ENCODE measurements at regions not wholly inside any gene's neighbourhood (a gene's known extent, or its start where the extent isn't known, plus 50 kb on each side); places are given as distances from the start of the nearest gene placed in this dataset.

DNA sequence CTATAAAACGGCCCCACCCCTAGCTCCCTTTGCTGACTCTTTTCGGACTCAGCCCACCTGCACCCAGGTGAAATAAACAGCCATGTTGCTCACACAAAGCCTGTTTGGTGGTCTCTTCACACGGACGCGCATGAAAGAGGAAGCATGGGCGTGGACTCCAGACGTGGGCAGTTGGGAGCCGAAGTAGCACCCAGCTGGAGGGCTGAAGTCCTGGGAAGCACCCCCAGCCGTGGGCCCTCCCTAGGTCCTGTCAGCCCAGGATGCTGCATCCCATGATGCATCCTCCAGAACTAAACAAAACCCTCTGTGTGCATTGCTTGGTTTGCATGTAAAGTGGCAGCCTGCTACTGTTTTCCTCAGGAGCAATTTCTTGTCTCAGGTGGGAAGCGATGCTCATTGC lies 62.1 kb upstream of the CFAP46 start:
- DNase-seq = no peak

DNA sequence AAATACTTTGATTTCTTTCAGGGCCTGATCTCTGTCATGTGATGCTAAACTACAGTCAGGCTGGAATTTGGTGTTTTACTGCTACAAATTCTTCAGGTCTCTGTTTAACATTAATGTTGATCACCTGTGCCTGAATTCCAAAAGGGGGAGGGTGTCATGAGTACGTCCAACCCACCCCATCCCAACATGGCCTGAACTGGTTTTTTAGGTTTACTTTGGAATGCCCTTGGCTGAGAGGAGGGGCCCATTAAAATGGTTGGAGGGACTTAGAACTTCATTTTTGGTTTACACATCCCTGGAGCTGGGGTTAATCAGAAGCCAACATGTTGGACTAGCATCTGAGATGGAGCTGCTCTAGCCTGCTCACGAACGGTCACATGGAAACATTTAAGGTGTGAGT lies 60.8 kb upstream of the CFAP46 start:
- DNase-seq = no peak

DNA sequence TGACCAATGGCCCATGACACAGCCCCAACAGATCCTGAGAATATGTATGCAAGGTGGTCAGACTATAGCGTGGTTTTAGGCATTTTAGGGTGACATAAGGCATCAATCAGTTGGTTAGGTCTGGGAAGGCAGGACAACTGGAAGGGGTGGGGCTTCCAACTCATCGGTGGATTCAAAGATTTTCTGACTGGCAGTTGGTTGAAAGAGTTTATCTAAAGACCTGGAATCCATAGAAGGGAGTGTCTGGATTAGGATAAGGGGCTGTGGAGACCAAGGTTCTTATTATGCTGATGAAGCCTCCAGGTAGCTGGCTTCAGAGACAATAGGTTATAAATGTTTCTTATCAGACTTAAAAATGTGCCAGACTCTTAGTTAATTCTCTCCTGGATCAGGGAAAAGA lies 60.3 kb upstream of the CFAP46 start:
- DNase-seq = no peak

DNA sequence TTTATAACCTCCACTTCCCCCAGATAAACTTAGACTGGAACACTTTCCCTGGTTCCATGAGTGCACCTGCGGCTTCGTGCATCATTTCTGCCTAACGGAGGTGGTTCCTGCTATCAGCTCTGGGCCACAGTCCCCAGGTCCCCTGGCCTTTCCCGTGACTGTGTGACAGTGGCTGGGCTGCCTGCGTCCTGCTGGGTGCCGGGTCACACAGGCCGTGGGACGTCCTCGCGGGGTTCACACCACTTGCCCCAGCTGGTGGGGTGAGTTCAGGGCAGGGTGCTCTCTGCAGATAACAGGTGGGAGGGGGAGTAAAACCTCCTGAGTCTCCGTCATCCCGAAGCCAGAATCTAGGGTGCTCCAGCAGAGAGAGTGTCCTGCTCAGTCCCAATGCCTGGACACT lies 58.7 kb upstream of the CFAP46 start:
- no peak for DNase-seq

DNA sequence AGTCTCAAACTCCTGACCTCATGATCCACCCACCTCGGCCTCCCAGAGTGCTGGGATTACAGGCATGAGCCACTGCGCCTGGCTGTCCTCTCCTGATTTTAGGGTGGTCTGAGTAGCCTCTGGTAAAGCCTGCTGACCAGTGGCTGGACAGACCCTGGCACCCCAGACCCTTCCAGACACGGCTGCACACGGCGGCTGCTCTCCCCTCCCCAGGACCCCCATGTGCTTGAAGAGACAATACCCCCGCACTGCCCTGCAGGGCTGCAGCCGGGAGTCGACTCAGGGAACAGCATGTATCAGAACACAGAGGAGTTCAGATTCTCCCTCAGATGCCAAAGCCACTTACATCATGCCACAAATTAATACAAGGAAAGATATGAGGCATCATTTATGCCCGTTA lies 58.3 kb upstream of the CFAP46 start:
- DNase-seq = no peak

DNA sequence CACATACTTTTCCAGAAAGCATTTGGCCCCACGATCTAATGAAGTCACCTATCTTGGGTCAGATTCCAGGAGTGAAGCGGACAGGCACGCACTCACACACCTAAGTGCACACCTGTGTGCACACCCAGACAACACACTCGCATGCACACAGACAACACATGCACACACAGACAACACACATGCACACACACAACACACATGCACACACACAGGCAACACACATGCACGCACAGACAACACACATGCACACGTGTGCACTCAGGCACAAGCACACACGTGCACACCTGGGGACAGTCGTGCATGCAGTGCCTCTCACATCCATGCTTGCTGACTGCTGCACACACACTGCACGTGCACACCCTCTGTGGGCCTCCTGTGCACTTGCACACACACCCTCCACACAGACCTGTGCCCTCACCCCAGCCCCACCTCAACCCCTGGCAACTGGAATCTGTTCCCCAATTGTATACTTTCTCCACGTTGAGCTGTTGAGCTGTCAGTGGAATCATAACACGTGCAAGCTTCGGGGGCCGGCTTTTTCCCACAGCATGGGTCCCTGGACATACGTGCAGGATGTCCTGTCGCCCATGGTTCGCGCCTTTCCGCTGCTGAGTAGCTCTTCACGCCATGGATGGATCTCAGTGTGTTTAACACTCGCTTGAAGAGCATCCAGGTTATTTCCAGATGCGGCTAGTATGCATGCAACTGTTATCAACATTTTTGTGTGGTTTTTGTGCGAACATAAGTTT lies 55.3 kb upstream of the CFAP46 start:
- no peak for DNase-seq

DNA sequence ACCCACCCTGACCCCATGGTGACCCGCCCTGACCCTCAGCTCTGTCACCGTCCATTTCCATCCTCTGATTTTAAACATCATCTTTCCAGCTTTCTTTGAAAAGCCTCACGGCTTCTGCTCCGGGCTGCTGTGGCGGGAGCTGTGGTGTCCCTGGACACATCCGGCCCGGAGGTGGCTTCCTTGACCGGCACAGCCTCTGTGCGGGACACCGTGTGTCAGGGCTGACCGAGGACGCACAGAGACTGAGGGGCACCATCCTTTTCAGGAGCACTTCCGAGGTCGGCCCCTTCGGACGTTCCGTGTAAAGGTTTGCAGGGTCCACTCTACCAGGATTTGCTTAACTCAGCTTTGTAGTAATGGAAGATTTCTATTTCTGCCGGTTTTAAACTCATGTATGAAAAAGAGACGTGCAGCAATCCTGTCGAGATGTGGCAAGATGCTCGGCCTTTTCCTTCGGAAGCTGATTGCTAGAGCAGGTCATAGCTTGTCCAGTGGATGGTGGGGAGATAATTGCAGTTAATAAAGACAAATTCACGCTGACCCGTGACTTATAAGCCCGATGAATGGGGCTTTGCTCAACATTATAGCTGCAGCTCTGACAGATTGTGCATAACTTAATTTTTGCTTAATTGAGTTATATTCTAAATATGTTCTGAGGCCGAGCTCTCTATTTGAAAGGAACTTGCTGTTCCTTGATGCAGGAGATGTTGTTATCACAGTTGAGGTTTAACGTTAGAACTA lies 54.4 kb upstream of the CFAP46 start:
- DNase-seq = no peak

DNA sequence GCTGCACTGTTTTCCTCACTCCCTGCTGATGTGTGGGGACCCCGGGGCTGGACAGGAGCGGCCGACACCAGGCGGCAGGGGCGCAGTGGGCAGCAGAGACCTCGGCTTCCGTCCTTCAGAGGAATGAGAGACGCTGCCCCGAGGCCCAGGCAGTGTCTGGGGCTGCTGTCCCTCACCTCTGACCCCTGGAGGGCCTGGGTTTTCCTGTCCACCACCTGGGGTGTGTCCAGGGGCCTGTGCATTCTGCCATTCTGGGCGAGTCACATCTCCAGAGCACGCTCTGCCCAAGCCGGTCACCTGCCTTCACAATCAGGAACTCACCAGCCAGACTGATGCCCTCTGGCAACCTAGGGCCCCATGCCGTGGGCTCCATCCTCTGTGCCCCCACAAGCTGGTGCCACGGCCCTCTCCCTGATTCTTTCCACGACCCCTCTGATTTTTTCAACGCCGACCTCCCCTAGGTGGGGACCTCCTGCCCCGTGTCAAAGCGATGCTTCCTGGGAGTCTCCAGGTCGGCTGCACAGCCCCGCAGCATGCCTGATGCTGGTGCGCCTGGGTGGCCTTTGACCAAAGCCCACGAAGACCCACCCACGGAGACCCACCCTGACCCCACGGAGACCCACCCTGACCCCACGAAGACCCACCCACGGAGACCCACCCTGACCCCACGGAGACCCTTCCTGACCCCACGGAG lies 53.7 kb upstream of the CFAP46 start:
- no peak for DNase-seq

DNA sequence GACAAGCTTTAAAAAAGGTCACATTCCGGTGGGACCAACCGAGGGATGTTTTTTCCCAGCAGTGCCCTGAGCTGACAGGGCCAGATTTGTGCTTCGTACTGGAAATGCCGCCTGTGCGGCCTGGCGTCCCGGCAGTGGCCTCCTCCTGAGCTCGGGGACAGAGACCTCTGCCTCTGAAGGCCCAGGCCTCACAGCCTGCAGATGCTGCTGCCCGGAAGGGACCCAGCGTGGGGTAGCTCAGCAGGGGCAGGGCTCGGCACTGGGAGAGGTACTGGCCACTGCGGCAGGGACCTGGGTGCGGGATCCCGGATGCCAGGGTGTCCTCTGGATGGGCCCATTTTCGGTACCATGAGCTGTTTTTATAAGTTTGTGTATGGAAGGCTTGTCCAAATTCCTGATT lies 52.4 kb upstream of the CFAP46 start:
- no peak for DNase-seq

DNA sequence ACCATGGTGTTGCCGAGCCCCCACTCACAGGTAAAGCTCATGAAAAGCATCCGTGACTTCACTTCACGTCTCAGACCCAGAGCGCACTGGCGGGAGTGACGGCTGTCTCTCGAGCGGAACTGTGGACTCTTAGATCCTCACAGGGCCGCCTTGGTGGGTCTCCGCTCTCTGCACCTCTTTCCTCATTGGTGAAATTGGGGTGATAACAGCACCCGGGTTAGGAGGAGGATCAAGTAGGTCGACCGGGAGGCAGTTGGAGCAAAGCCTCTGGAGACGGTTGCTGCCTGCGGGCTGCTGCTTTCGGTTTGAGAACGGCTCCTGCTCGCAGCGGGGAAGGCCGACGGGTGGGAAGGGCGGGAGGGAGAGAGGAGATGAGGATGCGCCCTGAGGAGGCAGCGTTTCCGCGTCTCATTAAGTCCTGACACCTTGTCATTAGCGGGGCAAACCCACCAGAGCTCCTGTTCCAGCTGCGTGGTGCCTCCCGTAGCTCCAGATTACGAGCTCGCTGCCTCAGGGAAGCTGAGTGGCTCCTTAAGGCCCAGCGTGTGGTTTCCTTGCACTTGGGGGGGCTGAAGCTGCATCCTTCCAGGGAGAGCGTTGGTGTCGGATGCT lies 51.9 kb upstream of the CFAP46 start:
- DNase-seq = peak; percentile 11

DNA sequence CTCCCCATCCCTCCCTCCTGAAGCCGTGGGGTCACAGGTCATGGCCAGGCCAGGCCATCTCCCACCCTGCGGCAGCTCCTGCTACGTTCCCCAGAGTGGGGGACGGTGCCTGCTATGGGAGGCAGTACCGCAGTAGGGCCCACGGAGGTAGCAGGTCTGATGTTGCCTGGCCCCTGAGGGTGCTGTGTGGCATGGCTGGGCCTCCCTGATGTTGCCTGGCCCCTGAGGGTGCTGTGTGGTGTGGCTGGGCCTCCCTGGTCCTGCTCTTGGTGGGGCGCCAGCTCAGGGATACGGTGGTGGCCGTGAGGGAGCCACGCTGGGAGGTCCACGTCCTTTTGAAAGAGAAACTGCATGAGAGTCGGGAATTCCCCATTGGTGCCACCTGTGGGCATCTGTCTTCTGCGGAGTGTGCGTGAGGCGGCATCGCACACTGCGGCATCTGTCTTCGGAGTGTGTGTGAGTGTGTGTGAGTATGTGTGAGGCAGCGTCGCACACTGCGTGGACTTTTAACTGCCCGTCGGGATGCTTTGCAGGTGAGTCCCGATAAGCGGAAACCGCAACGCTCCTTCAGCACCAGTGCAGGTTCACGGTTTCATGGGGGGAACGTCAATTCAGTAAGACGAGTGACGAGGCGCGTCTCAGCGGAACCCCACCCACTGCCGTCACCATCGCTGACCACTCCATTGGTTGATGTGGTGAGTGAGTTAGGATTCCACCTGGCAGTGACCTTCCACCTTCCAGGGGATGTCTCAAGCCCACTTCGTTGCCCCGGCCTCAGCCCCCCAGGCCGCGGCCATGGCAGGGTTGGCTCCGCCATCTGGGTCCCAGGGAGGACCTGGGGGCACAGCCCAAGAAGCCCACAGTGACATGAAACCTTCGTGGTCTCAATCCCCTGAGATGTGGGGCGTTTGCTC lies 51.2 kb upstream of the CFAP46 start:
- DNase-seq = no peak

DNA sequence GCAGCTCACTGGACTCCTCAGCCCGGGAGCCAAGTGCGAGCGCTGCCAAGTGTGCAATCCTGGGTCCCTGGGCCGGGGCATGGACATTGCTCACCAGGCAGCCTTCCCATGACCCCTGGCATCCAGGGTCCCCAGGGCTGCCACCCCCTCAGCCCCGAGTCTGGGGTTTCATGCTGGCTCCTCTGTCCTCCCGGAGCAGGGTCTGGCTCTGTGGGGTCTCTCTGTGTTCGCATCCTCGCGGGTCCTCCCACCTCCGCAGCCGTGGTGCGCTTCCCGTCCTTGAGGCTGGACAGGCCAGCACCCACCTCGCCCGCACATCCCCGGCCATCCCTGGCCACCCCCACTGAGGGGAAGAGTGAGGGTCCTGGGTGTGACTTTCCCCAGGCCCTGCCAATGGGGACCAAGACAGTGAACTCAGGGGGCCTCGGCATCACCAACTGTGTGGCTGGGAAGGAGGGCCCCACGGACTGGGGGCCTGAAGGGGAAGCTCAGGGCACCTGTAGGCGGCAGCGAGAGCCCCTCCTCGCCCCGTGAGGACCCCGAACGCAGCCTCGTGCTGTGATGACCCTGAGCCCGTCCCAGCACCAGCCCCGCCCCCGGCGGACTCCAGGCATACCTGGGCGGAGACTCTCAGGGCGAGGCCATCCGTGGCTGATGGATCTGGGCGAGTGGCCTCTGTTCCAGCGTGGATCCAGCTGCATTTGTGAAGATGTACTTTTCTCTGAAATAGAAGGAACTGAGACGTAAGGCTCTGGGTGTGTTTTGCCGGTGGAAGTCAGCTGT lies 50.3 kb upstream of the CFAP46 start:
- DNase-seq = no peak
